AG04450 (cell line): ENCODE measurements at regions not wholly inside any gene's neighbourhood (a gene's known extent, or its start where the extent isn't known, plus 50 kb on each side); places are given as distances from the start of the nearest gene placed in this dataset.
A peak's percentile ranks its signal among the peaks of the same experiment; 100 is the strongest.

Experiments
- CTCF ChIA-PET: fragments of 300-600, 350-600 bp; formaldehyde crosslinking; extraction: SDS; loops from one replicate; lab custom pipeline; 2022; ENCODE audit warnings: antibody characterized with exemption, inconsistent platforms; lab: Charles Lee
- POLR2A ChIA-PET: fragments of 350-600 bp; formaldehyde crosslinking; extraction: SDS; loops from one replicate; lab custom pipeline; 2021; ENCODE audit warnings: antibody characterized with exemption, inconsistent platforms; lab: Yijun Ruan, JAX
- DNase-seq: peaks from one replicate; pipeline ENCODE4 v3.0.0-alpha.2; 2011; ENCODE audit warnings: low read depth, low spot score
- H3K27ac ChIP-seq: one replicate; pipeline ENCODE4 v1.5.1; 2012; ENCODE audit warnings: low read depth, low read length, control low read depth
- H3K27me3 ChIP-seq: one replicate; pipeline ENCODE4 v1.6.0; 2012; ENCODE audit warnings: low read length; ENCODE audit not compliant: control insufficient read depth, insufficient read depth
- H3K4me3 ChIP-seq: 2 replicates; pipeline ENCODE4 v1.5.1; 2011; ENCODE audit warnings: mild to moderate bottlenecking, low read depth, low read length, control low read depth
- H3K9me3 ChIP-seq: 2 replicates; pipeline ENCODE4 v1.5.1; 2012; ENCODE audit warnings: low read length; ENCODE audit not compliant: control insufficient read depth, insufficient read depth
- TF ChIP-seq, protein P1 (sequence below): IDR thresholded peaks from 2 replicates; pipeline ENCODE4 v1.5.1; 2011; ENCODE audit warnings: low read depth, low read length, control low read depth, inconsistent platforms

DNA sequence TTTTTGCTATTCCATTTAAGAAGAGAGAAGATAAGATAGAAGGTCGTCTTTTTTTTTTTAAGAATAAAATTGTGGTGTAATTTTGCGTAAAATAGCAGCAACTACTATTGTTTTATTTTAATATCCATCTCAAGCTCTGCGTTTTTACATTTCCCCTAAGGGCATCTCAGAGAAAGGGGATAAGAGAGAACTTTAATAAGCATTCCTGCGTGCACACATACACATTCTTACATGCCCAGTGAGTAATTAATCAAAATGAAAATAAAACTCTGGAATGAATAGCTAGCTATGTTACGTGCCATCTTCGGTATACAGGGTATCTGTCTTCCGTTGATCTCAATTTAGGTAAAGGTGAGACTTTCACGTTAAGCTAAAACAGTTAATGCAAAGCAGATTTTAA lies 200.3 kb upstream of the TENM3 start:
- Histone ChIP-seq H3K9me3 (no peaks in the 10 kb centered on the region), H3K27ac (no peak overlapping the region), H3K4me3 (no peak overlapping the region), H3K27me3 (no peaks in the 10 kb centered on the region)
- POLR2A ChIA-PET = no interaction called here
- TF ChIP-seq, protein P1, sequence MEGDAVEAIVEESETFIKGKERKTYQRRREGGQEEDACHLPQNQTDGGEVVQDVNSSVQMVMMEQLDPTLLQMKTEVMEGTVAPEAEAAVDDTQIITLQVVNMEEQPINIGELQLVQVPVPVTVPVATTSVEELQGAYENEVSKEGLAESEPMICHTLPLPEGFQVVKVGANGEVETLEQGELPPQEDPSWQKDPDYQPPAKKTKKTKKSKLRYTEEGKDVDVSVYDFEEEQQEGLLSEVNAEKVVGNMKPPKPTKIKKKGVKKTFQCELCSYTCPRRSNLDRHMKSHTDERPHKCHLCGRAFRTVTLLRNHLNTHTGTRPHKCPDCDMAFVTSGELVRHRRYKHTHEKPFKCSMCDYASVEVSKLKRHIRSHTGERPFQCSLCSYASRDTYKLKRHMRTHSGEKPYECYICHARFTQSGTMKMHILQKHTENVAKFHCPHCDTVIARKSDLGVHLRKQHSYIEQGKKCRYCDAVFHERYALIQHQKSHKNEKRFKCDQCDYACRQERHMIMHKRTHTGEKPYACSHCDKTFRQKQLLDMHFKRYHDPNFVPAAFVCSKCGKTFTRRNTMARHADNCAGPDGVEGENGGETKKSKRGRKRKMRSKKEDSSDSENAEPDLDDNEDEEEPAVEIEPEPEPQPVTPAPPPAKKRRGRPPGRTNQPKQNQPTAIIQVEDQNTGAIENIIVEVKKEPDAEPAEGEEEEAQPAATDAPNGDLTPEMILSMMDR = no peak
- DNase-seq = no peak
- CTCF ChIA-PET = no interaction called here

DNA sequence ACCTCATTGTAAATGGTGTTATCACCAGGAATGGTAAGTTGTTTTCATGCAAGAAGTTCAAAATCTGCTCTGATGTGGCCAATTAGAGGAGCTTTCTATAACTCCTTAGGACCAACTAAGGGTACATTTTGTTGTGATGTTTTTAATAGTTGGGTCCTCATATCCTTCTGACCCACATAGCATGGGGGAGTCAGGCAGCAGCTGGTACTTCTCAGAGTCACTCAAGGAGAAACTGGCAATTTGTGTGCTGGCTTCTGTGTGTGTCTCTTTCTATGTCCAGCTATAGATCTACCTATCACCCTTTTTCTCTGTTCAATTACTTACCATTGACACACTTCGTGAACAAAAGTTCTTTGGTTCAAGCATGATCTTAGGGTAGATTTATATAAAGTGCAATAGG lies 194.3 kb upstream of the TENM3 start:
- H3K9me3 ChIP-seq = no peaks in the 10 kb centered on the region
- ChIA-PET CTCF (no interaction called here), POLR2A (no interaction called here)
- no peaks in the 10 kb centered on the region for H3K27me3 ChIP-seq
- no peak overlapping the region for H3K27ac ChIP-seq
- no peak for DNase-seq
- TF ChIP-seq, protein P1 = no peak
- no peak overlapping the region for H3K4me3 ChIP-seq

DNA sequence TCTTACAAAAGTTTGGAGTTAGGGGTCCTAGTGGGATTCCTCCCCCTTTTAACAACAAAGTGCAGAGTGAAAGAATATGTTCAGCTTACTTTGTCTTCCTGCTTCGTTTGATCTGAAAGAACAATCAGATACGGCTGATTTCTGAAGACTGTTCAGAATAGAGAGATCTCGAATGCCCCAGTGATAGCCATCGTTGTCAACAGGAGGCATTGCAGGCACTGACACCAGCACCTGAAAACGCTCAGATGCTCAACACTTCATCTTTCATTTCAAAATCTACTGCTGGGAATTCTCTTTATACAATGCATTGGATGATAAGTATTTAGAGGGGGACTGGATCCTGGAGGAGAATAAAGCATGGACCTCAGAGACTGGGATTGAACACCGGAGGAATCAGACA lies 186.3 kb upstream of the TENM3 start:
- peaks cover 6% of the 10 kb centered on the region; the same call in 1 of the 2 replicates for H3K9me3 ChIP-seq
- DNase-seq = no peak
- ChIA-PET POLR2A (no interaction called here), CTCF (no interaction called here)
- TF ChIP-seq, protein P1 = no peak
- H3K4me3 ChIP-seq = no peak overlapping the region
- no peaks in the 10 kb centered on the region for H3K27me3 ChIP-seq
- H3K27ac ChIP-seq = no peak overlapping the region

DNA sequence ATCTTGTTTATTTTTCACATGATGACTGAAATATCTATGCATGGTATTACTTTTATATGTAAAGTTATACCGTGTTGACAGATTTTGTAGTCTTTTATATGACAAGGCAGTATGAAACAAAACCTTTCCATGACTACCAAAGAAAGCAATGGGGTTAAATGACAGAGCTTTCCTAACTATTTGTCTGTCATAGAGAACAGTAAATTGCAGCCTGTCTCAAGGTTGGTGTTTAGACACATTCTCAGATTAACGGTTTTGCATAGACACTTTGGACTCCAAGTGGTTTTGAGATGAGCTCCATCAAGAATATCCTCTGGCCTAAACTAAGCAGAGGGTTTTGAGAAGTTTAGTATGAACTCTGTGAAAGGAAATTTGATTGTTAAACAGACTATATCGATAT lies 180.7 kb upstream of the TENM3 start:
- Histone ChIP-seq H3K9me3 (peaks cover 9% of the 10 kb centered on the region), H3K4me3 (no peak overlapping the region), H3K27me3 (no peaks in the 10 kb centered on the region), H3K27ac (no peak overlapping the region)
- DNase-seq = no peak
- TF ChIP-seq, protein P1 = no peak
- ChIA-PET POLR2A (no interaction called here), CTCF (no interaction called here)

DNA sequence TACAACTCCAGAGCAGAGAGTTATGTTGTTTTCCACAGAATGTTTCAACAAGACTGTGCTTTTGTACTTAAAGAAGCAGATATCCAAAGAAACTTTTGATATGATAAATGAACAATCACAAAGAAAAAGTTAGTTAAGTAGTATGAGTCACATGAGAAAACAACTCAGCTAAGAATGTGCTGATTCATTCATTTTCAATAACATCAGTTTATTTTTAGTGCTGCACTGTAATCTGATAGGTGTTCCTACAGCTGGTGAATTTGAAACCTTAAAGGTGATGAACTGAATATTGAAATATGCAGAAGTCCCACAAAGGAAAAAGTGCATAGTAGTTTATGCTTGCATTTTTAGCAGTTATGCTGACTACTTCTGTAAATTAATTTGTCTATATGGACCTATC lies 180.3 kb upstream of the TENM3 start:
- ChIA-PET POLR2A (no interaction called here), CTCF (no interaction called here)
- Histone ChIP-seq H3K27ac (no peak overlapping the region), H3K4me3 (no peak overlapping the region), H3K9me3 (peaks cover 9% of the 10 kb centered on the region), H3K27me3 (no peaks in the 10 kb centered on the region)
- peak; percentile 66 for DNase-seq
- TF ChIP-seq, protein P1 = no peak
